ENCODE measurements at regions not wholly inside any gene's neighbourhood (a gene's known extent, or its start where the extent isn't known, plus 50 kb on each side); places are given as distances from the start of the nearest gene placed in this dataset.
"Not testable (repeated sequence)": the region's sequence is repeated elsewhere in the genome, so short reads cannot be mapped to it uniquely, and the experiment has no call there.

DNA sequence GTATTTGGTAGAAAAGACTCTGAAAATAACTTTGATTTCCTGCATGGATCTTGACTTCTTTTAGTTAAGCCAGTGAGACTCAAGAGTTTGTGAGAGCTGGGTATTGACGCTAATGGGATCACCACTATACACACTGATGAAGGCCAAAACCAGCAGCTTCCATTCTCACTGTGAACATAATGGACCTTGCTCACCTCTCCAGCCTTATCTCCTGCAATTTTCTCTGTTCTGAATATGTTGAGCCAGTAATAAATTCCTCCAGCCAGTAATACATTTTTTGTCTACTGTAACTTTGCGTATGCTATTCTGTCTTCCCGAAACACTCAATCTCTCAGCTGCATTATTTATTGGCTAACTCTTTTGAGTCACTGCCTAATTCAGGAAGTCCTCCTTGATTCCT lies 111.6 kb upstream of the PPP2R5A start:
- ATAC-seq (ENCODE audit: low read depth) (no peak), DNase-seq (no peak)
- no peak for TF ChIP-seq SMC3 (IDR thresholded peaks at IDR 0.05; ENCODE audit: low read depth, low read length)
- no peak for TF ChIP-seq RFX5 (IDR thresholded peaks at IDR 0.05; ENCODE audit: low read depth, low read length)
- no peak for TF ChIP-seq CHD1 (IDR thresholded peaks at IDR 0.05; ENCODE audit: low read depth, low read length)
- TF ChIP-seq MXI1 (IDR thresholded peaks at IDR 0.05; ENCODE audit: borderline replicate concordance, low read depth, low read length): no peak
- no peak for TF ChIP-seq RAD21 (IDR thresholded peaks at IDR 0.05; ENCODE audit: low read length)
- TF ChIP-seq NFE2L2 (IDR thresholded peaks at IDR 0.05; ENCODE audit: low read depth, low read length): no peak
- Histone ChIP-seq H4K5ac (ENCODE audit: low read depth, low read length) (no peak overlapping the region), H3K23ac (ENCODE audit: low read depth, low read length) (no peak overlapping the region), H3K36me3 (ENCODE audit: control insufficient read depth, insufficient read depth, low read length) (no peaks in the 10 kb centered on the region), H3K4me3 (ENCODE audit: insufficient read depth, low read depth, low read length) (no peak overlapping the region), H3K4me2 (ENCODE audit: low read depth, low read length) (no peak overlapping the region), H4K8ac (ENCODE audit: low read depth in 2 of 2, low read length in 2 of 2) (no peak overlapping the region), H3K14ac (replicated peaks; ENCODE audit: low read depth, low read length) (no peak overlapping the region), H3K4ac (ENCODE audit: low read depth, low read length) (no peak overlapping the region), H3K56ac (ENCODE audit: extremely low read depth, insufficient read depth, low read length) (no peak overlapping the region), H3K4me1 (ENCODE audit: control insufficient read depth, insufficient read depth, low read length) (no peaks in the 10 kb centered on the region), H3K9me3 (ENCODE audit: control insufficient read depth, insufficient read depth, low read length) (no peaks in the 10 kb centered on the region), H2BK15ac (ENCODE audit: low read depth, low read length) (no peak overlapping the region), H4K91ac (ENCODE audit: insufficient read depth, low read depth, low read length) (no peak overlapping the region), H3K27ac (ENCODE audit: insufficient read depth, low read length) (no peak overlapping the region), H3K27me3 (ENCODE audit: control insufficient read depth, insufficient read depth, low read length) (no peaks in the 10 kb centered on the region), H2AK9ac (replicated peaks; ENCODE audit: low read depth, low read length, poor library complexity) (no peak overlapping the region), H3K79me1 (ENCODE audit: low read depth in 1 of 2, low read length in 2 of 2) (no peaks in the 10 kb centered on the region), H2BK5ac (ENCODE audit: low read depth, low read length, poor library complexity, severe bottlenecking) (no peak overlapping the region), H3K9ac (ENCODE audit: low read depth, low read length) (no peak overlapping the region), H2AFZ (replicated peaks; ENCODE audit: low read length, poor library complexity) (no peak overlapping the region), H2BK120ac (ENCODE audit: low read depth, low read length) (no peak overlapping the region), H2AK5ac (ENCODE audit: low read depth, low read length) (no peak overlapping the region), H3K9me1 (ENCODE audit: insufficient read depth, low read length) (no peaks in the 10 kb centered on the region; the same call in 1 of the 2 replicates), H4K20me1 (ENCODE audit: insufficient read depth, low read length) (no peaks in the 10 kb centered on the region), H3K18ac (ENCODE audit: low read depth, low read length) (no peak overlapping the region), H2BK20ac (ENCODE audit: low read depth, low read length) (no peak overlapping the region)
- intact Hi-C loops (cut with micrococcal nuclease): no loop called here
- ChIA-PET CTCF (no interaction called here), POLR2A (ENCODE audit: unreplicated experiment) (no interaction called here)
- dilution Hi-C loops (cut with HindIII; ENCODE audit: low sequenced_read_pairs, unreplicated experiment): no loop called here
- in situ Hi-C loops (cut with MboI; ENCODE audit: low sequenced_read_pairs): no loop called here
- WGBS, 2 experiments (ENCODE audit: extremely low coverage in 2 of 2, insufficient read length in 1 of 2): no CpG with 5 or more reads among the region's 3 CpGs
- no TSS peak for BruUV-seq (replicated peaks)

DNA sequence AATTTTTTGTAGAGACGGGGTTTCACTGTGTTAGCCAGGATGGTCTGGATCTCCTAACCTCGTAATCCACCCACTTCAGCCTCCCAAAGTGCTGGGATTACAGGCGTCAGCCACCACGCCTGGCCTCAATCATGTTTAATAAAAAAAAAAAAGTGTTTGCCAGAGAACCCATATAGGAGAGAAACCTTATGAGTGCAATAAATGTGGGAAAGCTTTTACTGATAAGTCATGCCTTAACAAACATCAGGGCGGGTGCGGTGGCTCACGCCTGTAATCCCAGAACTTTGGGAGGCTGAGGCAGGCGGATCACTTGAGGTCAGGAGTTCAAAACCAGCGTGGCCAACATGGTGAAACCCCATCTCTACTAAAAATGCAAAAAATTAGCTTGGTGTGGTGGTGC lies 110.9 kb upstream of the PPP2R5A start:
- ATAC-seq (ENCODE audit: low read depth); H3K27ac ChIP-seq (ENCODE audit: insufficient read depth, low read length); H3K27me3 ChIP-seq (ENCODE audit: control insufficient read depth, insufficient read depth, low read length); H3K4ac ChIP-seq (ENCODE audit: low read depth, low read length); H4K8ac ChIP-seq (ENCODE audit: low read depth in 2 of 2, low read length in 2 of 2); H4K91ac ChIP-seq (ENCODE audit: insufficient read depth, low read depth, low read length); DNase-seq; H3K9me3 ChIP-seq (ENCODE audit: control insufficient read depth, insufficient read depth, low read length); in situ Hi-C loops (cut with MboI; ENCODE audit: low sequenced_read_pairs); H3K14ac ChIP-seq (replicated peaks; ENCODE audit: low read depth, low read length); H3K18ac ChIP-seq (ENCODE audit: low read depth, low read length); H3K56ac ChIP-seq (ENCODE audit: extremely low read depth, insufficient read depth, low read length); BruUV-seq (replicated peaks); H3K4me2 ChIP-seq (ENCODE audit: low read depth, low read length); H3K4me3 ChIP-seq (ENCODE audit: insufficient read depth, low read depth, low read length); H2AK5ac ChIP-seq (ENCODE audit: low read depth, low read length); POLR2A ChIA-PET (ENCODE audit: unreplicated experiment); H3K9ac ChIP-seq (ENCODE audit: low read depth, low read length); H3K9me1 ChIP-seq (ENCODE audit: insufficient read depth, low read length); H2AFZ ChIP-seq (replicated peaks; ENCODE audit: low read length, poor library complexity); H2AK9ac ChIP-seq (replicated peaks; ENCODE audit: low read depth, low read length, poor library complexity); H2BK20ac ChIP-seq (ENCODE audit: low read depth, low read length); H3K79me1 ChIP-seq (ENCODE audit: low read depth in 1 of 2, low read length in 2 of 2); H3K36me3 ChIP-seq (ENCODE audit: control insufficient read depth, insufficient read depth, low read length); H4K5ac ChIP-seq (ENCODE audit: low read depth, low read length); H3K23ac ChIP-seq (ENCODE audit: low read depth, low read length); H2BK15ac ChIP-seq (ENCODE audit: low read depth, low read length); H4K20me1 ChIP-seq (ENCODE audit: insufficient read depth, low read length); intact Hi-C loops (cut with micrococcal nuclease); H2BK120ac ChIP-seq (ENCODE audit: low read depth, low read length); H3K4me1 ChIP-seq (ENCODE audit: control insufficient read depth, insufficient read depth, low read length); H2BK5ac ChIP-seq (ENCODE audit: low read depth, low read length, poor library complexity, severe bottlenecking); dilution Hi-C loops (cut with HindIII; ENCODE audit: low sequenced_read_pairs, unreplicated experiment): not testable (repeated sequence)
- no CpG with 5 or more reads among the region's 9 CpGs for WGBS, 2 experiments (ENCODE audit: extremely low coverage in 2 of 2, insufficient read length in 1 of 2)
- CTCF ChIA-PET: interaction anchor here (0.7 kb wide), 1 partner anchor 84 kb away, joined by 3 read pairs; no protein-coding TSS in a partner anchor
